ENCODE measurements at regions not wholly inside any gene's neighbourhood (a gene's known extent, or its start where the extent isn't known, plus 50 kb on each side); places are given as distances from the start of the nearest gene placed in this dataset.

GRCh38 chr2:18791172-18791797, 201.9 kb upstream of the NT5C1B start (continued):
- no peak for TF ChIP-seq SLC30A9 (CRISPR knock-in tag; IDR thresholded peaks at IDR 0.05)
- no peak for TF ChIP-seq PATZ1 (CRISPR knock-in tag; IDR thresholded peaks at IDR 0.05; ENCODE audit: borderline replicate concordance)

- no TSS peak for BruUV-seq (replicated peaks)
- Histone ChIP-seq H3K4me3 (no peak overlapping the region), H4K20me1 (replicated peaks; ENCODE audit: control insufficient read depth, insufficient read depth, low read length) (no peaks in the 10 kb centered on the region), H3K4me2 (ENCODE audit: insufficient read depth, low read length) (no peak overlapping the region), H3K9me3 (replicated peaks; ENCODE audit: control insufficient read depth, insufficient read depth, low read depth, low read length) (no peaks in the 10 kb centered on the region), H3K4me1 (replicated peaks in 1 of 2; ENCODE audit: control insufficient read depth in 2 of 2, insufficient read depth in 2 of 2, low read length in 2 of 2) (no peaks in the 10 kb centered on the region), H3K27ac (ENCODE audit: extremely low read depth, low read depth, low read length) (no peak overlapping the region), H3K36me3 (ENCODE audit: control insufficient read depth, insufficient read depth, low read length) (no peaks in the 10 kb centered on the region), H3K27me3 (ENCODE audit: control insufficient read depth in 2 of 2, insufficient read depth in 2 of 2, low read length in 2 of 2) (no peaks in the 10 kb centered on the region), H2AFZ (ENCODE audit: low read depth, low read length) (no peak overlapping the region), H3K79me2 (ENCODE audit: control insufficient read depth, insufficient read depth, low read length) (no peaks in the 10 kb centered on the region), H3K9ac (ENCODE audit: insufficient read depth in 1 of 2, low read depth in 2 of 2, low read length in 2 of 2) (no peak overlapping the region), H3K9me1 (ENCODE audit: control insufficient read depth, insufficient read depth, low read length) (no peaks in the 10 kb centered on the region)
- 0% methylated on average over 2 of the region's 3 CpGs for WGBS (ENCODE audit: insufficient coverage, low coverage, missing lambda C conversion rate)
- ChIA-PET CTCF (ENCODE audit: low intra/inter-chr PET ratio) (no interaction called here), POLR2A (no interaction called here)
- TF ChIP-seq THAP12 (CRISPR knock-in tag; IDR thresholded peaks at IDR 0.05) = no peak
- no peak for TF ChIP-seq FOXM1 (IDR thresholded peaks at IDR 0.05; ENCODE audit: low read depth)
- TF ChIP-seq FOXM1 (CRISPR knock-in tag; IDR thresholded peaks at IDR 0.05; ENCODE audit: low read depth) = no peak
- TF ChIP-seq TOE1 (IDR thresholded peaks at IDR 0.05; ENCODE audit: borderline replicate concordance) = no peak
- no peak for TF ChIP-seq TOE1 (CRISPR knock-in tag; IDR thresholded peaks at IDR 0.05; ENCODE audit: borderline replicate concordance, low read depth)
- no peak for TF ChIP-seq RBBP5 (IDR thresholded peaks at IDR 0.05; ENCODE audit: borderline replicate concordance, insufficient read depth, low read length, poor library complexity, severe bottlenecking)
- no peak for TF ChIP-seq KDM5B (IDR thresholded peaks at IDR 0.05; ENCODE audit: insufficient replicate concordance, low read depth, low read length)
- no peak for TF ChIP-seq TAF7 (tag; IDR thresholded peaks at IDR 0.05)
- TF ChIP-seq SAFB2 (IDR thresholded peaks at IDR 0.05; ENCODE audit: borderline replicate concordance, low read depth, low read length, severe bottlenecking) = no peak
- in situ Hi-C loops (cut with MboI) (no loop called here), intact Hi-C loops (cut with micrococcal nuclease) (no loop called here)
- ATAC-seq (no peak), FAIRE-seq (no peak), DNase-seq (ENCODE audit: extremely low read depth in 1 of 4, low spot score in 3 of 4) (no peak)
These were observed 201.3 kb upstream of the NT5C1B start for GRCh38 chr2:18790509-18791171.
